ENCODE measurements at regions not wholly inside any gene's neighbourhood (a gene's known extent, or its start where the extent isn't known, plus 50 kb on each side); places are given as distances from the start of the nearest gene placed in this dataset.

GRCh38 chr16:59179446-59180082 is 445.4 kb upstream of the GOT2 start:
- 54 to 56% methylated on average over 3 of the region's 3 CpGs for WGBS, 2 donors
- Histone ChIP-seq H3K27ac (no peak overlapping the region), H3K36me3 (no peaks in the 10 kb centered on the region), H3K4me1 (no peaks in the 10 kb centered on the region), H3K4me3 (no peak overlapping the region), H3K9me3 (peaks cover 0 to 4% (median 0%) of the 10 kb centered on the region in 4 donors), H3K27me3 (no peaks in the 10 kb centered on the region)
- no peak for DNase-seq
- intact Hi-C loops (cut with DNase I): no loop called here
- TF ChIP-seq POLR2AphosphoS5 (IDR thresholded peaks at IDR 0.05) (no peak), EP300 (IDR thresholded peaks at IDR 0.05) (no peak), POLR2A (IDR thresholded peaks at IDR 0.05) (no peak)
- TF ChIP-seq, protein P1, sequence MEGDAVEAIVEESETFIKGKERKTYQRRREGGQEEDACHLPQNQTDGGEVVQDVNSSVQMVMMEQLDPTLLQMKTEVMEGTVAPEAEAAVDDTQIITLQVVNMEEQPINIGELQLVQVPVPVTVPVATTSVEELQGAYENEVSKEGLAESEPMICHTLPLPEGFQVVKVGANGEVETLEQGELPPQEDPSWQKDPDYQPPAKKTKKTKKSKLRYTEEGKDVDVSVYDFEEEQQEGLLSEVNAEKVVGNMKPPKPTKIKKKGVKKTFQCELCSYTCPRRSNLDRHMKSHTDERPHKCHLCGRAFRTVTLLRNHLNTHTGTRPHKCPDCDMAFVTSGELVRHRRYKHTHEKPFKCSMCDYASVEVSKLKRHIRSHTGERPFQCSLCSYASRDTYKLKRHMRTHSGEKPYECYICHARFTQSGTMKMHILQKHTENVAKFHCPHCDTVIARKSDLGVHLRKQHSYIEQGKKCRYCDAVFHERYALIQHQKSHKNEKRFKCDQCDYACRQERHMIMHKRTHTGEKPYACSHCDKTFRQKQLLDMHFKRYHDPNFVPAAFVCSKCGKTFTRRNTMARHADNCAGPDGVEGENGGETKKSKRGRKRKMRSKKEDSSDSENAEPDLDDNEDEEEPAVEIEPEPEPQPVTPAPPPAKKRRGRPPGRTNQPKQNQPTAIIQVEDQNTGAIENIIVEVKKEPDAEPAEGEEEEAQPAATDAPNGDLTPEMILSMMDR (IDR thresholded peaks at IDR 0.05): no peak

GRCh38 chr16:59173408-59173831 is 439.3 kb upstream of the GOT2 start:
- Histone ChIP-seq H3K4me1 (peaks cover 0 to 4% (median 1%) of the 10 kb centered on the region in 4 donors), H3K27ac (no peak overlapping the region), H3K9me3 (no peaks in the 10 kb centered on the region), H3K4me3 (no peak overlapping the region), H3K27me3 (no peaks in the 10 kb centered on the region), H3K36me3 (no peaks in the 10 kb centered on the region)
- TF ChIP-seq EP300 (IDR thresholded peaks at IDR 0.05) (no peak), POLR2A (IDR thresholded peaks at IDR 0.05) (no peak), POLR2AphosphoS5 (IDR thresholded peaks at IDR 0.05) (no peak)
- TF ChIP-seq, protein P1 (IDR thresholded peaks at IDR 0.05): no peak
- no peak for DNase-seq
- WGBS, 2 donors: 70 to 84% methylated on average over 3 of the region's 3 CpGs
- intact Hi-C loops (cut with DNase I): no loop called here

GRCh38 chr16:59170099-59170712 is 436.1 kb upstream of the GOT2 start:
- H3K9me3 ChIP-seq: no peaks in the 10 kb centered on the region
- TF ChIP-seq, protein P1 (IDR thresholded peaks at IDR 0.05): no peak
- no peak for TF ChIP-seq POLR2AphosphoS5 (IDR thresholded peaks at IDR 0.05)
- TF ChIP-seq POLR2A (IDR thresholded peaks at IDR 0.05): no peak
- TF ChIP-seq EP300 (IDR thresholded peaks at IDR 0.05): no peak
- H3K36me3 ChIP-seq: no peaks in the 10 kb centered on the region
- H3K27ac ChIP-seq: no peak overlapping the region
- H3K4me3 ChIP-seq: no peak overlapping the region
- peaks cover 0 to 8% (median 3%) of the 10 kb centered on the region in 4 donors for H3K4me1 ChIP-seq
- no peaks in the 10 kb centered on the region for H3K27me3 ChIP-seq
- intact Hi-C loops (cut with DNase I): no loop called here
- 56 to 65% methylated on average over 10 of the region's 10 CpGs for WGBS, 2 donors
- no peak for DNase-seq

DNA sequence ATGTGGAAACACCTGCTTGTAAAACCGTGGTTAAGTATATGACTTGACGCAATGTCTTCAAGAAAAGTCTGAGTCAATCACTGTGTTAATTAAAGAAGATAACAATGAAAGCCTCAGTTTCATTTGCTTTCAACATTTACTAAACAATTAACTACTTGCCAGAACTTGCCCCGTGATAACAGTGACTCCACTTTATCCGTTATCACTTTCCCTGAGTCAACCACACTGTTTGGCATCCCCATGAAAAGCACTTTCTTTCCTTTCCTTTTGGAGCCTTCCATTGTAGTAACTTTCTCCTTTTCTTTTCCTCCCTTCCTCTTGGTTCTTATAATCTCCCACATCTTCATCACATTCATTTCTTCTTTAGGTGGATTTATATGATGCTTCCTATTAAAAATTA is 435.1 kb upstream of the GOT2 start:
- Histone ChIP-seq H3K27me3 (no peaks in the 10 kb centered on the region), H3K4me3 (no peak overlapping the region), H3K27ac (no peak overlapping the region), H3K36me3 (no peaks in the 10 kb centered on the region), H3K9me3 (no peaks in the 10 kb centered on the region), H3K4me1 (peaks cover 0 to 8% (median 3%) of the 10 kb centered on the region in 4 donors)
- TF ChIP-seq, protein P1 (IDR thresholded peaks at IDR 0.05): no peak
- TF ChIP-seq POLR2A (IDR thresholded peaks at IDR 0.05) (no peak), POLR2AphosphoS5 (IDR thresholded peaks at IDR 0.05) (no peak), EP300 (IDR thresholded peaks at IDR 0.05) (no peak)
- WGBS, 2 donors: 37 to 53% methylated on average over 4 of the region's 4 CpGs
- no peak for DNase-seq
- intact Hi-C loops (cut with DNase I): no loop called here
